Progenitor cell of endocrine pancreas (in vitro differentiated cells): ENCODE measurements at regions not wholly inside any gene's neighbourhood (a gene's known extent, or its start where the extent isn't known, plus 50 kb on each side); places are given as distances from the start of the nearest gene placed in this dataset.

Experiments
- DNase-seq: peaks from one replicate; pipeline ENCODE4 v3.0.0; 2021; ENCODE audit warnings: low spot score; ENCODE audit not compliant: unreplicated experiment
- H3K27ac Mint-ChIP-seq: 2 replicates; pipeline ENCODE4 v1.8.0; 2021; ENCODE audit warnings: mild to moderate bottlenecking, moderate library complexity, mixed read lengths
- H3K27me3 Mint-ChIP-seq: 2 replicates; pipeline ENCODE4 v1.8.0; 2021; ENCODE audit warnings: mixed read lengths
- H3K36me3 Mint-ChIP-seq: 2 replicates; pipeline ENCODE4 v1.8.0; 2022; ENCODE audit warnings: mixed read lengths; ENCODE audit not compliant: insufficient read depth
- H3K4me1 Mint-ChIP-seq: 2 replicates; pipeline ENCODE4 v1.8.0; 2021; ENCODE audit warnings: low read depth, mixed read lengths
- H3K4me3 Mint-ChIP-seq: 2 replicates; pipeline ENCODE4 v1.8.0; 2021; ENCODE audit warnings: low read depth, mild to moderate bottlenecking, moderate library complexity, mixed read lengths
- H3K9me3 Mint-ChIP-seq: 2 replicates; pipeline ENCODE4 v1.8.0; 2021; ENCODE audit warnings: low read depth, mixed read lengths
- TF ChIP-seq, protein P1 (sequence below): fragments of 200-600 bp; sonication (generic); IDR thresholded peaks from one replicate; pipeline ENCODE4 v1.5.0; 2021; ENCODE audit warnings: antibody characterized with exemption, mild to moderate bottlenecking; ENCODE audit not compliant: unreplicated experiment

DNA sequence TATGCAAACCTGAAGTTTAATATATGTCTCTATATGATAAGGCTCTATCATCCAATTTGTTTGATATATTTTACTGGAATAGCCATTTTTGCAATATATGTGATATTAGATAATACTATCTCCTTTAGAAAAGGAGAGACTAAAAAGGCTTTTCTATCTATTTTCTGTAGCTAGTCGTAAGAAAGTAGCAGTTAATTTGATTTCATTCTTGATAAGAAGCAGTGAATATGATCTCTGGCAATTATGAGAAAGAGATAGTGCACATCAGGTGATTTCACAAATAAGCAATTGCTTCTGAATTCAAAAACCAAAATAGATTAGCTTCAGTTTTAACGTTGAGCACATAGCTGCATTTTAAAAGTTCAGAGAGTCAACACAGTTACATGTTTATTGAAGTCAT is 1318.4 kb downstream of the CDH8 start:
- TF ChIP-seq, protein P1, sequence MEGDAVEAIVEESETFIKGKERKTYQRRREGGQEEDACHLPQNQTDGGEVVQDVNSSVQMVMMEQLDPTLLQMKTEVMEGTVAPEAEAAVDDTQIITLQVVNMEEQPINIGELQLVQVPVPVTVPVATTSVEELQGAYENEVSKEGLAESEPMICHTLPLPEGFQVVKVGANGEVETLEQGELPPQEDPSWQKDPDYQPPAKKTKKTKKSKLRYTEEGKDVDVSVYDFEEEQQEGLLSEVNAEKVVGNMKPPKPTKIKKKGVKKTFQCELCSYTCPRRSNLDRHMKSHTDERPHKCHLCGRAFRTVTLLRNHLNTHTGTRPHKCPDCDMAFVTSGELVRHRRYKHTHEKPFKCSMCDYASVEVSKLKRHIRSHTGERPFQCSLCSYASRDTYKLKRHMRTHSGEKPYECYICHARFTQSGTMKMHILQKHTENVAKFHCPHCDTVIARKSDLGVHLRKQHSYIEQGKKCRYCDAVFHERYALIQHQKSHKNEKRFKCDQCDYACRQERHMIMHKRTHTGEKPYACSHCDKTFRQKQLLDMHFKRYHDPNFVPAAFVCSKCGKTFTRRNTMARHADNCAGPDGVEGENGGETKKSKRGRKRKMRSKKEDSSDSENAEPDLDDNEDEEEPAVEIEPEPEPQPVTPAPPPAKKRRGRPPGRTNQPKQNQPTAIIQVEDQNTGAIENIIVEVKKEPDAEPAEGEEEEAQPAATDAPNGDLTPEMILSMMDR: no peak
- Mint-ChIP-seq H3K4me3 (no peak overlapping the region), H3K36me3 (peaks cover 1% of the 10 kb centered on the region), H3K27ac (no peak overlapping the region), H3K27me3 (no peaks in the 10 kb centered on the region), H3K9me3 (peaks cover 7% of the 10 kb centered on the region), H3K4me1 (no peaks in the 10 kb centered on the region)
- DNase-seq: no peak

DNA sequence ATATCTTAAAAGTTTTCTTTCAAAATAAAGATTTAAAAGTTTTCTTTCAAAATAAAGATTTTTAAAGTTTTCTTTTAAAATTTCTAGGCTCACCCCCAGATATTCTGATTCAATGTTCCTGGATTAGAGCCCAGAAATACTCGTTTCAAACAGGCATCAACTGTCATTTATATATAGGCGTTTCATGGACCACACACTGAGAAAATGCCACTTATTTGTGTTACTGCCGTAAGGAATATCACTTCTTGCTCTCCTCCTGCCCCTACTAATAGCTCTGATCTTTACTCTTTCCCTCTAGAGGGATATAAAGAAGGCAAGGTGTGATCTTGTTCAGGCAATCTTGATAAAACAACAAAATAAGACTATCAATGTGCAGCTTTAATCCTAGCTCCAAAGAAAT is 1324.1 kb downstream of the CDH8 start:
- Mint-ChIP-seq H3K36me3 (no peaks in the 10 kb centered on the region), H3K27ac (no peak overlapping the region), H3K9me3 (no peaks in the 10 kb centered on the region), H3K27me3 (no peaks in the 10 kb centered on the region), H3K4me1 (no peaks in the 10 kb centered on the region), H3K4me3 (no peak overlapping the region)
- no peak for DNase-seq
- TF ChIP-seq, protein P1: no peak

DNA sequence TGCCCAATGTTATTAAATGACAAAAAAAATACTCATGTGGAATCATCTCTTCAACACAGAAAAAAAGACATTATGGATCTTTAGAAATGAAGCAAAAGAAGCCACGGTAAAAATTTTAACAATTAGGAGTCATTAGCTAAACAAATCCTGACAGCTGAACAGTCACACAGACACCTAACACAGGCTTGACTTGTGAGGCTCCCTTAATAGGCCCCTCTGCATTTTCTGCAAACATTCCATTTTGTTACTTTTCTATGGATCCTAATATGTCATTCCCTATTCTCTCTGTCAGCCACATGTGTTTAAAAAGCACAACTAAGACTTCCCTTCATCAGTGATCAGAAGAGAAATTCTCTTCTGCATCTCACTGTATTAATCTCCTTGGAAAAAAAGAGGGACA is 1331.5 kb downstream of the CDH8 start:
- H3K27me3 Mint-ChIP-seq: no peaks in the 10 kb centered on the region
- DNase-seq: no peak
- no peaks in the 10 kb centered on the region for H3K4me1 Mint-ChIP-seq
- H3K4me3 Mint-ChIP-seq: no peak overlapping the region
- no peaks in the 10 kb centered on the region for H3K9me3 Mint-ChIP-seq
- TF ChIP-seq, protein P1: no peak
- H3K36me3 Mint-ChIP-seq: no peaks in the 10 kb centered on the region
- H3K27ac Mint-ChIP-seq: no peak overlapping the region

DNA sequence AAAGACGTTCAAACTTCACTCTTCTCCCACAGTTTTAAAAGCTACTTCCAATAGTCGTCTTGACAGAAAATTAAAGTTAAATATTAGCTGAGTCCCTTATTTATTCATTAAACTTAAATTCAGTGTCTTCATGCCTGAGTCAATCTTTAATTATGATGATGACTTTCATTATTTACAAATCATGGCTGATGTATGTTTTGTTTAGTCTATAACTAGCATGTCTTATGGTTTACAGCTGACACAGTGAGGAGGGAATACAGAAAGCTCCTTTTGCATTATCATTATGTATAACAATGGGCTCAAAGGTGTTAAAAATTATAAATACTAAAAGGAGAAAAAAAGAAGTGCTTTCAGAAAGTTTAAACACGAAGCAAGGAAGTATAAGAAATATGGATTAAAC is 1333.1 kb downstream of the CDH8 start:
- Mint-ChIP-seq H3K4me3 (no peak overlapping the region), H3K9me3 (no peaks in the 10 kb centered on the region), H3K36me3 (no peaks in the 10 kb centered on the region), H3K27ac (no peak overlapping the region), H3K27me3 (no peaks in the 10 kb centered on the region), H3K4me1 (no peaks in the 10 kb centered on the region)
- TF ChIP-seq, protein P1: no peak
- DNase-seq: no peak

DNA sequence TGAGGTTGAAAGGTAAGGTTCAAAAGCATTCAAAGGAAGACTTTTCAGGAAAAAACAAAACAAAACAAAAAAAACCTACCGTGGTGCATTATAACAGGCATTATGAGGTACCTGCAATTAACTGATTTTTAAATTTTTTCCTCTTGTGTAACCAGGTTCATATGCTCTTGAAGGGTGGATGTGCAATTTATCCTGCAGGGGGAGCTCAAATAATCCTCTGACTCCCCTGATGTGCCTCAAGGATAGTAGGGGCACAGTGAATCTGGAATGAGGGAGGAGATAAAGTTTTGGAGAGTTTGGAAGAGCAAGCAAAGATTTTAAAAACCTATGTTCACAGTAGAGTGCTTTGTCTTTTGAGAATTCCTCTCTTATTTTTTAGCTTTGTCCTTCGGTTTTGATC is 1349.4 kb downstream of the CDH8 start:
- no peak for DNase-seq
- no peaks in the 10 kb centered on the region for H3K36me3 Mint-ChIP-seq
- no peak overlapping the region for H3K27ac Mint-ChIP-seq
- H3K9me3 Mint-ChIP-seq: no peaks in the 10 kb centered on the region
- H3K4me3 Mint-ChIP-seq: no peak overlapping the region
- no peaks in the 10 kb centered on the region for H3K27me3 Mint-ChIP-seq
- TF ChIP-seq, protein P1: peak; percentile 13
- no peaks in the 10 kb centered on the region for H3K4me1 Mint-ChIP-seq
